Left lung (tissue), 4 donors: ENCODE measurements at regions not wholly inside any gene's neighbourhood (a gene's known extent, or its start where the extent isn't known, plus 50 kb on each side); places are given as distances from the start of the nearest gene placed in this dataset.

Source experiments
- ATAC-seq: fragments of 200-7000 bp; cut with Tn5 transposase; one replicate; pipeline ENCODE4 v1.9.1; 2020; ENCODE audit warnings: moderate library complexity
- DNase-seq, 4 donors: peaks; one replicate each; pipeline ENCODE4 v3.0.0-alpha.2; 2013 to 2020
- H3K27ac ChIP-seq, 2 donors: fragments of 200-600 bp; sonication (generic) in 1 of 2; one replicate each; pipeline versions ENCODE4 v1.5.0 to v1.8.0; 2020 to 2021
- H3K27me3 ChIP-seq, 2 donors: fragments of 200-600 bp; sonication (generic) in 1 of 2; one replicate each; pipeline versions ENCODE4 v1.5.0 to v1.8.0; 2020 to 2021
- H3K36me3 ChIP-seq, 2 donors: fragments of 200-600 bp; sonication (generic) in 1 of 2; one replicate each; pipeline versions ENCODE4 v1.5.0 to v1.8.0; 2020 to 2021
- H3K4me1 ChIP-seq, 2 donors: fragments of 200-600 bp; one replicate each; pipeline ENCODE4 v1.8.0; 2021
- H3K4me3 ChIP-seq, 2 donors: fragments of 200-600 bp; sonication (generic) in 1 of 2; one replicate each; pipeline versions ENCODE4 v1.5.0 to v1.8.0; 2020 to 2021; ENCODE audit warnings: mild to moderate bottlenecking in 1 of 2
- H3K9me3 ChIP-seq, 2 donors: fragments of 200-600 bp; sonication (generic) in 1 of 2; one replicate each; pipeline versions ENCODE4 v1.5.0 to v1.8.0; 2020 to 2021
- intact Hi-C, 2 donors: fragments of 100-400 bp; cut with DNase I; formaldehyde crosslinking; loops; one replicate each; pipeline versions ENCODE4 v1.11.2 to v1.14.2; 2022
- TF ChIP-seq, protein P1 (sequence below), 2 donors: fragments of 200-600 bp; sonication (generic) in 1 of 2; IDR thresholded peaks; one replicate each; pipeline versions ENCODE4 v1.5.0 to v1.8.0; 2021; ENCODE audit warnings: antibody characterized with exemption in 2 of 2
- donor health status: DM: no; HTN: yes; CAD: no.
- donor health status: DM: no; HTN: no; CAD: no.

DNA sequence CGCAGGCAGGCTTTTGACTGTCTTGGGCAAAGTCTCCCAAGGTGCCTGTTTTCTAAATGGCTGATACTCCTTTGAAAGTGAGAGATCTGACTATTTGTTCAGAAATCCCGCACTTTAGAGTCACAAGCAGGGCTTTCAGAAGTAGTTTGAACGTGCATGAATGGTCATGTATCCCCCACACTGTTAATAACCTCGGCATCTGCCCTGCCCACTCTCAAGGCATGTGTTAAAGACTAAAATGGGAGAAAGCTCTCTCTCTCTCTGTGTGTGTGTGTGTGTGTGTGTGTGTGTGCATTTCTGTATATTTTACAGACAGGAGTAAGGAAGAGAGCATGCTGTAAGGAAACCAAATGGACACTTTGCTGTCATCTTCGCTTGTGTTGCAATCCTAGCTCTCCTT, 163.7 kb downstream of the MAF start:
- ATAC-seq, result no peak
- TF ChIP-seq, protein P1, sequence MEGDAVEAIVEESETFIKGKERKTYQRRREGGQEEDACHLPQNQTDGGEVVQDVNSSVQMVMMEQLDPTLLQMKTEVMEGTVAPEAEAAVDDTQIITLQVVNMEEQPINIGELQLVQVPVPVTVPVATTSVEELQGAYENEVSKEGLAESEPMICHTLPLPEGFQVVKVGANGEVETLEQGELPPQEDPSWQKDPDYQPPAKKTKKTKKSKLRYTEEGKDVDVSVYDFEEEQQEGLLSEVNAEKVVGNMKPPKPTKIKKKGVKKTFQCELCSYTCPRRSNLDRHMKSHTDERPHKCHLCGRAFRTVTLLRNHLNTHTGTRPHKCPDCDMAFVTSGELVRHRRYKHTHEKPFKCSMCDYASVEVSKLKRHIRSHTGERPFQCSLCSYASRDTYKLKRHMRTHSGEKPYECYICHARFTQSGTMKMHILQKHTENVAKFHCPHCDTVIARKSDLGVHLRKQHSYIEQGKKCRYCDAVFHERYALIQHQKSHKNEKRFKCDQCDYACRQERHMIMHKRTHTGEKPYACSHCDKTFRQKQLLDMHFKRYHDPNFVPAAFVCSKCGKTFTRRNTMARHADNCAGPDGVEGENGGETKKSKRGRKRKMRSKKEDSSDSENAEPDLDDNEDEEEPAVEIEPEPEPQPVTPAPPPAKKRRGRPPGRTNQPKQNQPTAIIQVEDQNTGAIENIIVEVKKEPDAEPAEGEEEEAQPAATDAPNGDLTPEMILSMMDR (IDR thresholded peaks at IDR 0.05), result no peak
- Histone ChIP-seq H3K9me3 (no peaks in the 10 kb centered on the region), H3K36me3 (no peaks in the 10 kb centered on the region), H3K27me3 (no peaks in the 10 kb centered on the region), H3K4me3 (no peak overlapping the region), H3K4me1 (peaks cover 0 to 17% of the 10 kb centered on the region in 2 donors), H3K27ac (no peak overlapping the region)
- intact Hi-C loops, result no loop called here
- no peak for DNase-seq

DNA sequence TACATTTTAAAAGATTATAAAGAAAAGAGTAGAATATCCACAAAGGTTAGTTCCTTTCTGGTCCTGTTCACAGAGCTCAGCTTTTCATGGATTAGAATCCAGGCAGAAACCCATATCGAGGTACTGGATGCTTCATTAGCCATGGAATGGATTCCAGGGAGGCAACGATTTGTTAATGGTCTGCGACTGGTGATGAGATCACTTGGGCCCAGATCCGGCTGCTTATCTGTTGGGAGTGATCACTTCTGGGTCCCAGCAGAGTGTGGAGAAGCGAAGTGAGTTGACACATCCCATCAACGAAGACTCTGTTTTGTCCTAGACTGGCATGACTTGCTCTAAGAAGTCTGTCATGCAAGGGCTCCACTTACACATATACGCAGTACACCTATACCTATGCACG, 165.8 kb downstream of the MAF start:
- TF ChIP-seq, protein P1 (IDR thresholded peaks at IDR 0.05), result no peak
- intact Hi-C loops, result no loop called here
- ATAC-seq, result no peak
- Histone ChIP-seq H3K4me3 (no peak overlapping the region), H3K27ac (no peak overlapping the region), H3K9me3 (no peaks in the 10 kb centered on the region), H3K36me3 (no peaks in the 10 kb centered on the region), H3K27me3 (no peaks in the 10 kb centered on the region), H3K4me1 (peaks cover 0 to 17% of the 10 kb centered on the region in 2 donors)
- DNase-seq, result no peak

DNA sequence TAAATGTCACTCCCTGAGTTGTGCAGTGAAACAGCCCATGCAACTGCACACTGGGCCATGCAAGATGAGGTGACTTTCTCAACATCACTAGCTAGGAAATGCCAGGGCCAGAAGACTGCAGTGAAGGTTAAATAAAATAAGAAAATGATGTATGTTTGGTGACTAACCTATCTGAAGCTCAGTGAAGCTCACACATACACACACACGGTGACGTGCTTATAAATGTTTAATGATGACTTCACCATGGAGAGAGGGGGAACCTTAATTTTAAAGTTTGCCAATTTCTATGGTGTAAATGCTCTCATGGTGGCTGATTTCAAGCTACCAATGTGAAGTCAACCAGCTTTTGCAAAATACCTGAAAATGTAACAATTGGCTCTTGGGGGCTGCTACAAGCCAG, 166.4 kb downstream of the MAF start:
- intact Hi-C loops, result no loop called here
- H3K27me3 ChIP-seq, result no peaks in the 10 kb centered on the region
- TF ChIP-seq, protein P1 (IDR thresholded peaks at IDR 0.05), result no peak
- ATAC-seq (no peak), DNase-seq (no peak)
- no peak overlapping the region for H3K4me3 ChIP-seq
- H3K4me1 ChIP-seq, result peaks cover 0 to 16% of the 10 kb centered on the region in 2 donors
- no peaks in the 10 kb centered on the region for H3K36me3 ChIP-seq
- no peak overlapping the region for H3K27ac ChIP-seq
- H3K9me3 ChIP-seq, result no peaks in the 10 kb centered on the region

DNA sequence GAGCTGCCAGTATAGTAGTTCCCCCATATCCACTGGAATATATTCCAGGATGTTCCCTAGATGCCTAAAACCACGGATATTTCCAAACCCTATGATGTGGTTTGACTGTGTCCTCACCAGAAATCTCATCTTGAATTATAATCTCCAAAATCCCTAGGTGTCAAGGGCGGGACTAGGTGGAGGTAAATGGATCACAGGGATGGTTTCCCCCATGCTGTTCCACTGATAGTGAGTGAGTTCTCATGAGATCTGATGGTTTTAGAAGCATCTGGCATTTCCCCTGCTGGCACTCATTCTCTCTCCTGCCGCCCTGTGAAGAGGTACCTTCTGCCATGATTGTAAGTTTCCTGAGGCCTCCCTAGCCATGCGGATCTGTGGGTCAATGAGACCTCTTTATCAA, 168.6 kb downstream of the MAF start:
- H3K4me3 ChIP-seq, result no peak overlapping the region
- ATAC-seq, result no peak
- H3K27me3 ChIP-seq, result no peaks in the 10 kb centered on the region
- no peaks in the 10 kb centered on the region for H3K4me1 ChIP-seq
- intact Hi-C loops, result no loop called here
- H3K36me3 ChIP-seq, result no peaks in the 10 kb centered on the region
- TF ChIP-seq, protein P1 (IDR thresholded peaks at IDR 0.05), result no peak
- no peak for DNase-seq
- no peaks in the 10 kb centered on the region for H3K9me3 ChIP-seq
- H3K27ac ChIP-seq, result no peak overlapping the region

DNA sequence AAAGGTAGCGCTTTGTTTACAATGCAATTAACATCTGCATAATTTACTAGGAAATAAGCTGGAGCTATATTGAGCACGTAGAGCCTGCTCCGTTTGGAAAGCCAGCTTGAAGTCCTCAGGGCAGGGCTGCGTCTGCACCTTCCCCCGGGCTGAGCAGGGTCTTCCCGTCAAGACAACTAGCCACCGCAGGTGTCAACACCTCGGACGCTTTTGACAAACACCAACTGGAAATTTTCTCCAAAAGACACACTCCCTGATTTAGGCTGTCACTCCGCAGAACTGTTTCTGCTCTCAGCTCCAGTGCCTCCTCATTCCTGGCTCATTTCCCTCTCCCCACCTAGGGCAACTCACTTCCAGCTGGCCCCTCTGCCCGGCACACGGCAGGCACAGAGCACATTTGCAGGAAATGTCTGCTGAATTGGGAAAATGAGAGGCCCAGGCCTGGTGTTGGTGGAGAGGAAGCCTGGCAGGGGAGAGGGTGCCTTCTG, 170.3 kb downstream of the MAF start:
- intact Hi-C loops, result no loop called here
- no peak for DNase-seq
- TF ChIP-seq, protein P1 (IDR thresholded peaks at IDR 0.05), result no peak
- ATAC-seq, result no peak
- Histone ChIP-seq H3K4me3 (no peak overlapping the region), H3K27me3 (no peaks in the 10 kb centered on the region), H3K36me3 (no peaks in the 10 kb centered on the region), H3K27ac (no peak overlapping the region), H3K9me3 (no peaks in the 10 kb centered on the region), H3K4me1 (no peaks in the 10 kb centered on the region)
